RWPE1 (cell line): ENCODE measurements at regions not wholly inside any gene's neighbourhood (a gene's known extent, or its start where the extent isn't known, plus 50 kb on each side); places are given as distances from the start of the nearest gene placed in this dataset.
"Not testable (repeated sequence)": the region's sequence is repeated elsewhere in the genome, so short reads cannot be mapped to it uniquely, and the experiment has no call there.

Experiments
- CTCF ChIA-PET: fragments of 350-600 bp; sonication (Branson Sonifier 250); formaldehyde crosslinking; extraction: SDS; loops from one replicate; lab custom pipeline; 2021; lab: Yijun Ruan, JAX
- POLR2A ChIA-PET: fragments of 400-600 bp; formaldehyde crosslinking; extraction: SDS; loops from one replicate; lab custom pipeline; 2020; ENCODE audit warnings: antibody characterized with exemption; ENCODE audit not compliant: low non-redundant PET; lab: Yijun Ruan, JAX
- DNase-seq: peaks from one replicate; pipeline ENCODE4 v3.0.0; 2012; ENCODE audit warnings: low spot score
- H3K27ac ChIP-seq: fragments of 450-650 bp; 2 replicates; pipeline ENCODE4 v1.5.1; 2017
- TF ChIP-seq, protein P1 (sequence below): fragments of 450-650 bp; conservative IDR thresholded peaks from 2 replicates; pipeline ENCODE4 v1.5.1; 2017; ENCODE audit warnings: low read depth, mild to moderate bottlenecking

DNA sequence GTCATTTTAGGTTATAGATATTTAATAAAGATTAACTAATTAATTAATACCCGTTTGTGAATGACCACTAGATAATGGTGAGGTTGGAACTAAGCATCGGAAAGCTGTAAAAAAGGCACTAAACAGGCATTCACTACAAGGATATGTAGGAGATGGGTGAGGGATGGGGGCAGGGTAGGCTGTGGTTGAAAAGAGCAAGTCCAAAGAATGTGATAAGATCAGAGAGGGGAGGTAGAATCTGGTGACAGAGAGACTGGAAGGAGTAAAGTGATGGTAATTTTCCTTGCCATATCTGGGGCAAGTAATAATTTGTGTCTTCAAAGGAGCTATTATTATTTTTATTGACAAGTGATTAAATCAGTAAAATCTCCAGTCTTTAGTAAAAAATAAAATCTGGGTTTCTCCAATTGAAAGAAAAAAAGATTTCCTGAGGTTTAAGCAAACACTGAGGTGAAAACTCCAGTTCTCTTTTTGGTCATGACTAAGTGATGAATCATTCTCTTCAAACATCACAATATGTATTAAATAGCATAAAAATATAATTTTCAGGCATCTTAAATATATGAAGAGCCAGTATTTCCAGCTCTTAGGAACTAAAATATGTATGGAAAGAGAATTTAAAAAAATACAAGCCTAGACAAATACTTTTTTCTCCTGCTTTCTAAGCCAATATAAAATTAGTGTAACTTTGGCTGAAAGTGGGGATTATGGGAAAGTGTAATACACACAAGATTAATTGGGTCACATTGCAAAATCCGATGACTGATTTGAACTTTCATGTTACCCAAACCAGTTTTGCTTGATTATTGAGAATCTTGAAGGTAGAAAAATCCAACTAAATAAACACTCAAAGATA, 259.1 kb upstream of the RBMS1 start:
- no peak overlapping the region for H3K27ac ChIP-seq
- POLR2A ChIA-PET, result no interaction called here
- DNase-seq, result peak; percentile 65
- CTCF ChIA-PET, result interaction anchor here (0.7 kb wide), 1 partner anchor 242 kb away, joined by 3 read pairs; no protein-coding TSS in a partner anchor
- TF ChIP-seq, protein P1, sequence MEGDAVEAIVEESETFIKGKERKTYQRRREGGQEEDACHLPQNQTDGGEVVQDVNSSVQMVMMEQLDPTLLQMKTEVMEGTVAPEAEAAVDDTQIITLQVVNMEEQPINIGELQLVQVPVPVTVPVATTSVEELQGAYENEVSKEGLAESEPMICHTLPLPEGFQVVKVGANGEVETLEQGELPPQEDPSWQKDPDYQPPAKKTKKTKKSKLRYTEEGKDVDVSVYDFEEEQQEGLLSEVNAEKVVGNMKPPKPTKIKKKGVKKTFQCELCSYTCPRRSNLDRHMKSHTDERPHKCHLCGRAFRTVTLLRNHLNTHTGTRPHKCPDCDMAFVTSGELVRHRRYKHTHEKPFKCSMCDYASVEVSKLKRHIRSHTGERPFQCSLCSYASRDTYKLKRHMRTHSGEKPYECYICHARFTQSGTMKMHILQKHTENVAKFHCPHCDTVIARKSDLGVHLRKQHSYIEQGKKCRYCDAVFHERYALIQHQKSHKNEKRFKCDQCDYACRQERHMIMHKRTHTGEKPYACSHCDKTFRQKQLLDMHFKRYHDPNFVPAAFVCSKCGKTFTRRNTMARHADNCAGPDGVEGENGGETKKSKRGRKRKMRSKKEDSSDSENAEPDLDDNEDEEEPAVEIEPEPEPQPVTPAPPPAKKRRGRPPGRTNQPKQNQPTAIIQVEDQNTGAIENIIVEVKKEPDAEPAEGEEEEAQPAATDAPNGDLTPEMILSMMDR, result no peak

DNA sequence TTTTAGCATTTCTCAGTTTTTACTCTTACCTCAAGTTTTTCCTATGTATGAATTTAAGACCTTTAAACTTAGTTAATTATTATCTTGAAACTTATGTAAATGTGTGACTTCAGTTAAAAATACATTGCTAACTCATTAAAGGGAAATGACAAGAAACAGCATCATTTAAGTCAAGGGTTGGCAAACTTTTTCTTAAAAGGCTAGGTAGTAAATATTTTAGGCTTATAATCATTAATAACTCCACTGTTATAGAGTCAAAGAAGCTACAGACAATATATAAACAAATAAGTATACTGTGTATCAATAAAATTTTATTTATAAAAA, 259.7 kb upstream of the RBMS1 start:
- no peak for DNase-seq
- TF ChIP-seq, protein P1, result no peak
- ChIA-PET CTCF (no interaction called here), POLR2A (no interaction called here)
- no peak overlapping the region for H3K27ac ChIP-seq

DNA sequence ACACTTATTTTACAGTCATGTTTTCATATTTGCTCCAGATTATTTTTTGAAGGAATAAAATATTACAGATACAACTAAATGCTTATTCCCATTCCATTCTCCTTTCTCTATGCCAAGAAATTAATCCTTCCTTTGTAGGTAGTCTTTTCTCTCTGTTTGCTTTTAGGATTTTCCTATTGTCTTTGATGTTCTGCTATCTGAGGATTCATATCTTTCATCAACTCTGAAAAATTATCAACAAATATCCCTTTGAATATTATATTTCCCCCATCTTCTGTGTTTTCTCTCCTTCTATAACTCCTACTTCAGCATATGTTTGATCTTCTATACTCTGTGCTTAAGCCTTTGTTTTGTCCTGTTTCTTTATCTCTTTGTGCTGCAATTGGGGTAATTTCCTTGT, 260.4 kb upstream of the RBMS1 start:
- TF ChIP-seq, protein P1, result no peak
- DNase-seq, result no peak
- ChIA-PET CTCF (no interaction called here), POLR2A (no interaction called here)
- H3K27ac ChIP-seq, result no peak overlapping the region

DNA sequence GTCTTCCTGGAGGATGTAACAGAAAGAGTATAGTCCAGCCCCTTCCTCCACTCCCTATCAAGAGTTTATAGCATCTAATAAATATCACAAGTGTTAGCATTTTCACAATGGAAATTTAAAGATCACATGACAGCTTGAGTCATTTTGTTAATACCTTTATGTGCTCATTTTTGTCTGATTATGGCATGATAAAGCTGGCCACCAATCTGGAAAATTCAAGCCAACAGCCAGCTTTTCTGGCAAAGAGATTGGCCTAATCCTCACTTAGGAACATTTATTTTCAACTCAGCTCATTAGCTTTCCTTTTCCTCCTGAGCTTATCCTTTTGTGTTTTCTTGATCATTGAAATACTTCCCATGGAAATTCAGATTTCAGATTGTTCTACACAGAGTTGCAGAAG, 262.9 kb upstream of the RBMS1 start:
- TF ChIP-seq, protein P1, result no peak
- CTCF ChIA-PET, result no interaction called here
- no peak for DNase-seq
- no peak overlapping the region for H3K27ac ChIP-seq
- POLR2A ChIA-PET, result no interaction called here

DNA sequence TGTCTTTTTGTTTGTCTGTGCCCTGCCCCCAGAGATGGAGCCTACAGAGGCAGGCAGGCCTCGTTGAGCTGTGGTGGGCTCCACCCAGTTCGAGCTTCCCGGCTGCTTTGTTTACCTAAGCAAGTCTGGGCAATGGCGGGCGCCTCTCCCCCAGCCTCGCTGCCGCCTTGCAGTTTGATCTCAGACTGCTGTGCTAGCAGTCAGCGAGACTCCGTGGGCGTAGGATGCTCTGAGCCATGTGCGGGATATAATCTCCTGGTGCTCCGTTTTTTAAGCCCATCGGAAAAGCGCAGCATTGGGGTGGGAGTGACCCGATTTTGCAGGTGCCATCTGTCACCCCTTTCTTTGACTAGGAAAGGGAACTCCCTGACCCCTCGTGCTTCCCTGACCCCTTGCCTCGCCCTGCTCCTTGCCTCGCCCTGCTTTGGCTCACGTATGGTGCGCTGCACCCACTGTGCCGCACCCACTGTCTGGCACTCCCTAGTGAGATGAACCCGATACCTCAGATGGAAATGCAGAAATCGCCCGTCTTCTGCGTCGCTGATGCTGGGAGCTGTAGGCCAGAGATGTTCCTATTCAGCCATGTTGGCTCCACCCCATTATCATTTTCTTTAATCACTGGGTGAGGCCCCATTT, 269.0 kb upstream of the RBMS1 start:
- DNase-seq, H3K27ac ChIP-seq, CTCF ChIA-PET, POLR2A ChIA-PET: not testable (repeated sequence)

DNA sequence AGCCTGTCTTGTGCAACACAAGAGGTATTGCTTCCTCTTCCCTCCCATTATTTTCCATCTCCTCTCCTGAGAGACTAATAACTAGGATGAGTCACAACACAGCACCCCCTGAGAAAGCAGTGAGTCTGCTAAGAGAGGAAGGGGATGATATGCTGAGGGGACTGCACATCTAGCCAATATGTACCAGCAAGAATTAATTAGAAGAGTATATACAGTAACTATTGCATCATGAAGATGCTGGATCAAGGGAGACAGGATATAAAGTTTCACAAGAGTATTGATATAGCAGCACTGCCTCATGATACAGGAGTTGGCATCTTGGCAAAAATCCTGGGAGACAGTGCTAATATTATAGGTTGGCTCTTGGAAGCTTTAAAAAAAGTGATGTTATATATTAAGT, 289.9 kb upstream of the RBMS1 start:
- no peak overlapping the region for H3K27ac ChIP-seq
- TF ChIP-seq, protein P1, result no peak
- DNase-seq, result no peak
- CTCF ChIA-PET, result interaction anchor here (0.6 to 1.0 kb wide), 2 partner anchors 253 to 1328 kb away, joined by 3 to 4 read pairs; no protein-coding TSS in a partner anchor
- POLR2A ChIA-PET, result no interaction called here

DNA sequence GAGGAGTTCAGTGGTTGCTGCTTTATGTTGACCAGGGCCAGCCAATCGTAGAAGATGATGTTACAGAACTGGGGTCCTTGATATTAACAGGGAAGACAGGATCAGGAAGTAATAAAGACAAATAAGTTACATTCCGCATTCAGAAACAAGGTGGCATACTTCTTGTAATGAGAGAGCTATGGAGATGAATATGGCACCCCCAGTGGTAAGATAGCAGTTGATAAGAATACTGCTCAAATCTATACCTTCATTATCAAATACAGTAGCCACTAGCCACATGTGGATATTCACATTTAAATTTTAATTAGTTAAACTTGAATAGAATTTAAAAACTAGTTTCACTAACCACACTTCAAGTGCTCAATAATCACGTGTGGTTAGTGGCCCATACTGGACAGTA, 290.4 kb upstream of the RBMS1 start:
- no peak for DNase-seq
- CTCF ChIA-PET, result interaction anchor here (1.0 kb wide), 1 partner anchor 253 kb away, joined by 3 read pairs; no protein-coding TSS in a partner anchor
- H3K27ac ChIP-seq, result no peak overlapping the region
- TF ChIP-seq, protein P1, result peak; percentile 22
- POLR2A ChIA-PET, result no interaction called here
